ENCODE measurements at regions not wholly inside any gene's neighbourhood (a gene's known extent, or its start where the extent isn't known, plus 50 kb on each side); places are given as distances from the start of the nearest gene placed in this dataset.

GRCh38 chr10:128362514-128362913 lies 236.3 kb upstream of the MKI67 start:
- FAIRE-seq (no peak), DNase-seq (ENCODE audit: extremely low read depth in 1 of 4, low spot score in 3 of 4) (no peak), ATAC-seq (no peak)
- no peak overlapping the region for H3K9ac ChIP-seq (ENCODE audit: insufficient read depth in 1 of 2, low read depth in 2 of 2, low read length in 2 of 2)
- H3K4me1 ChIP-seq (replicated peaks in 1 of 2; ENCODE audit: control insufficient read depth in 2 of 2, insufficient read depth in 2 of 2, low read length in 2 of 2) = no peaks in the 10 kb centered on the region
- no peaks in the 10 kb centered on the region for H4K20me1 ChIP-seq (replicated peaks; ENCODE audit: control insufficient read depth, insufficient read depth, low read length)
- no peak overlapping the region for H3K27ac ChIP-seq (ENCODE audit: extremely low read depth, low read depth, low read length)
- in situ Hi-C loops (cut with MboI) = loop anchor here (5.0 kb wide), 1 partner anchor 75 kb away; no protein-coding TSS in a partner anchor
- no peaks in the 10 kb centered on the region for H3K79me2 ChIP-seq (ENCODE audit: control insufficient read depth, insufficient read depth, low read length)
- H3K9me3 ChIP-seq (replicated peaks; ENCODE audit: control insufficient read depth, insufficient read depth, low read depth, low read length) = no peaks in the 10 kb centered on the region
- no peaks in the 10 kb centered on the region for H3K9me1 ChIP-seq (ENCODE audit: control insufficient read depth, insufficient read depth, low read length)
- no peaks in the 10 kb centered on the region for H3K36me3 ChIP-seq (ENCODE audit: control insufficient read depth, insufficient read depth, low read length)
- BruUV-seq (replicated peaks) = no TSS peak
- 0% methylated on average over 4 of the region's 4 CpGs for WGBS (ENCODE audit: insufficient coverage, low coverage, missing lambda C conversion rate)
- intact Hi-C loops (cut with micrococcal nuclease) = no loop called here
- no peak overlapping the region for H3K4me3 ChIP-seq
- TF ChIP-seq ZNF165 (CRISPR knock-in tag; IDR thresholded peaks at IDR 0.05; ENCODE audit: borderline replicate concordance) (no peak), NCOA1 (IDR thresholded peaks at IDR 0.05; ENCODE audit: low read depth) (no peak), CBX3 (IDR thresholded peaks at IDR 0.05; ENCODE audit: borderline replicate concordance in 1 of 2, low read length in 2 of 2) (no peak), GATA2 (CRISPR knock-in tag; IDR thresholded peaks at IDR 0.05) (no peak), MCM3 (IDR thresholded peaks at IDR 0.05) (no peak), IRF2 (CRISPR knock-in tag; IDR thresholded peaks at IDR 0.05) (no peak), ZSCAN32 (CRISPR knock-in tag; IDR thresholded peaks at IDR 0.05) (no peak), ESRRB (CRISPR knock-in tag; IDR thresholded peaks at IDR 0.05; ENCODE audit: borderline replicate concordance) (no peak), ZNF253 (CRISPR knock-in tag; conservative IDR thresholded peaks at IDR 0.05) (no peak), POLR3G (IDR thresholded peaks at IDR 0.05; ENCODE audit: extremely low read depth, insufficient read length, insufficient replicate concordance) (no peak)
- H2AFZ ChIP-seq (ENCODE audit: low read depth, low read length) = no peak overlapping the region
- CTCF ChIA-PET (ENCODE audit: low intra/inter-chr PET ratio) = no interaction called here
- H3K27me3 ChIP-seq (ENCODE audit: control insufficient read depth in 2 of 2, insufficient read depth in 2 of 2, low read length in 2 of 2) = peaks cover 0 to 13% of the 10 kb centered on the region in 2 experiments; a peak in 1 of 5 replicates
- POLR2A ChIA-PET = no interaction called here
- H3K4me2 ChIP-seq (ENCODE audit: insufficient read depth, low read length) = no peak overlapping the region

All from K562 (cell line).